ENCODE measurements at regions not wholly inside any gene's neighbourhood (a gene's known extent, or its start where the extent isn't known, plus 50 kb on each side); places are given as distances from the start of the nearest gene placed in this dataset.

- no peak for TF ChIP-seq RARB (CRISPR knock-in tag; IDR thresholded peaks at IDR 0.05)
- no peak for TF ChIP-seq PATZ1 (CRISPR knock-in tag; IDR thresholded peaks at IDR 0.05; ENCODE audit: borderline replicate concordance)
- TF ChIP-seq TSHZ2 (CRISPR knock-in tag; IDR thresholded peaks at IDR 0.05), result no peak
- TF ChIP-seq GLIS3 (CRISPR knock-in tag; IDR thresholded peaks at IDR 0.05), result no peak
- no peak for TF ChIP-seq CSDC2 (CRISPR knock-in tag; IDR thresholded peaks at IDR 0.05)
- TF ChIP-seq ISL1 (CRISPR knock-in tag; IDR thresholded peaks at IDR 0.05), result no peak
- no peak for TF ChIP-seq ZFP30 (CRISPR knock-in tag; IDR thresholded peaks at IDR 0.05)
- no peak for TF ChIP-seq ZFP3 (CRISPR knock-in tag; IDR thresholded peaks at IDR 0.05)
Measured at GRCh38 chr17:33934696-33935095, 320.4 kb upstream of the CCL2 start.
